ENCODE measurements at regions not wholly inside any gene's neighbourhood (a gene's known extent, or its start where the extent isn't known, plus 50 kb on each side); places are given as distances from the start of the nearest gene placed in this dataset.
A peak's percentile ranks its signal among the peaks of the same experiment; 100 is the strongest.
"Not testable (repeated sequence)": the region's sequence is repeated elsewhere in the genome, so short reads cannot be mapped to it uniquely, and the experiment has no call there.

GRCh38 chrX:47302396-47302795, 68.0 kb upstream of the ZNF157 start:
- no peak for ATAC-seq
- Histone ChIP-seq H3K4me1 (no peaks in the 10 kb centered on the region), H3K9me3 (no peaks in the 10 kb centered on the region), H3K4me3 (no peak overlapping the region), H3K27ac (no peak overlapping the region), H3K36me3 (no peaks in the 10 kb centered on the region), H3K27me3 (no peaks in the 10 kb centered on the region)
- no peak for TF ChIP-seq POLR2AphosphoS5 (IDR thresholded peaks at IDR 0.05)
- no peak for TF ChIP-seq POLR2A (IDR thresholded peaks at IDR 0.05)
- TF ChIP-seq CTCF (IDR thresholded peaks at IDR 0.05): no peak
- no peak for TF ChIP-seq EP300 (IDR thresholded peaks at IDR 0.05)
- WGBS, 2 donors (ENCODE audit: low coverage in 1 of 2): 28 to 67% methylated on average over 2 to 4 of the region's 4 CpGs

GRCh38 chrX:47306471-47307023, 63.8 kb upstream of the ZNF157 start:
- not testable (repeated sequence) for H3K9me3 ChIP-seq, H3K4me1 ChIP-seq, ATAC-seq, H3K27me3 ChIP-seq, H3K27ac ChIP-seq, H3K4me3 ChIP-seq, H3K36me3 ChIP-seq
- 60 to 83% methylated on average over 1 to 2 of the region's 7 CpGs for WGBS, 2 donors (ENCODE audit: low coverage in 1 of 2)

- no peaks in the 10 kb centered on the region for H3K27me3 ChIP-seq
- 25 to 42% methylated on average over 4 to 15 of the region's 19 CpGs for WGBS, 2 donors (ENCODE audit: low coverage in 1 of 2)
- no peaks in the 10 kb centered on the region for H3K4me1 ChIP-seq
- H3K4me3 ChIP-seq: no peak overlapping the region
- no peaks in the 10 kb centered on the region for H3K9me3 ChIP-seq
- H3K27ac ChIP-seq: no peak overlapping the region
- TF ChIP-seq EP300 (IDR thresholded peaks at IDR 0.05) (no peak), POLR2AphosphoS5 (IDR thresholded peaks at IDR 0.05) (no peak), CTCF (IDR thresholded peaks at IDR 0.05) (peak in 3 of 4 experiments; percentile 32 to 46 (median 33))
- no peak for ATAC-seq
- H3K36me3 ChIP-seq: no peaks in the 10 kb centered on the region
These were observed 58.2 kb upstream of the ZNF157 start for GRCh38 chrX:47311932-47312774.

- WGBS, 2 donors (ENCODE audit: low coverage in 1 of 2): 19 to 48% methylated on average over 2 to 5 of the region's 5 CpGs
- H3K27ac ChIP-seq: no peak overlapping the region
- no peak overlapping the region for H3K4me3 ChIP-seq
- H3K4me1 ChIP-seq: no peaks in the 10 kb centered on the region
- ATAC-seq: no peak
- H3K9me3 ChIP-seq: no peaks in the 10 kb centered on the region
- TF ChIP-seq CTCF (IDR thresholded peaks at IDR 0.05) (no peak), EP300 (IDR thresholded peaks at IDR 0.05) (no peak), POLR2A (IDR thresholded peaks at IDR 0.05) (no peak), POLR2AphosphoS5 (IDR thresholded peaks at IDR 0.05) (no peak)
- H3K27me3 ChIP-seq: no peaks in the 10 kb centered on the region
- H3K36me3 ChIP-seq: no peaks in the 10 kb centered on the region
These were observed 57.3 kb upstream of the ZNF157 start for GRCh38 chrX:47313056-47313455.

- H3K27me3 ChIP-seq: no peaks in the 10 kb centered on the region
- no peaks in the 10 kb centered on the region for H3K36me3 ChIP-seq
- no peak for ATAC-seq
- no peak for TF ChIP-seq POLR2AphosphoS5 (IDR thresholded peaks at IDR 0.05)
- no peak for TF ChIP-seq CTCF (IDR thresholded peaks at IDR 0.05)
- no peak for TF ChIP-seq EP300 (IDR thresholded peaks at IDR 0.05)
- TF ChIP-seq POLR2A (IDR thresholded peaks at IDR 0.05): no peak
- WGBS, 2 donors (ENCODE audit: low coverage in 1 of 2): 14 to 34% methylated on average over 10 to 11 of the region's 14 CpGs
- H3K9me3 ChIP-seq: no peaks in the 10 kb centered on the region
- H3K27ac ChIP-seq: no peak overlapping the region
- H3K4me3 ChIP-seq: peak overlapping the region in 1 of 2 donors; percentile 4
- no peaks in the 10 kb centered on the region for H3K4me1 ChIP-seq
These were observed 53.9 kb upstream of the ZNF157 start for GRCh38 chrX:47316276-47317025.

All from gastroesophageal sphincter (tissue), 4 donors.